Ovary (tissue), 7 donors: ENCODE measurements at regions not wholly inside any gene's neighbourhood (a gene's known extent, or its start where the extent isn't known, plus 50 kb on each side); places are given as distances from the start of the nearest gene placed in this dataset.

Experiments
- DNase-seq, 5 donors: peaks; one replicate each; pipeline ENCODE4 v3.0.0-alpha.2; 2019 to 2020
- H3K27ac ChIP-seq, 2 donors: fragments of 200-600 bp; one replicate each; pipeline versions ENCODE4 v1.5.1 to v1.8.0; 2019 to 2022
- H3K27me3 ChIP-seq: fragments of 200-600 bp; one replicate; pipeline ENCODE4 v1.8.0; 2022
- H3K36me3 ChIP-seq: fragments of 200-600 bp; sonication (generic); one replicate; pipeline ENCODE4 v1.5.1; 2019
- H3K4me1 ChIP-seq: one replicate; pipeline ENCODE4 v1.8.1; 2013; ENCODE audit warnings: mild to moderate bottlenecking, moderate library complexity; ENCODE audit not compliant: insufficient read depth
- H3K4me3 ChIP-seq: fragments of 200-600 bp; sonication (generic); one replicate; pipeline ENCODE4 v1.5.1; 2017
- H3K9me3 ChIP-seq, 2 donors: fragments of 200-600 bp in 1 of 2; sonication (generic) in 1 of 2; one replicate each; pipeline versions ENCODE4 v1.5.1 to v1.8.1; 2013 to 2019; ENCODE audit warnings: mild to moderate bottlenecking in 1 of 2, moderate library complexity in 1 of 2
- CTCF ChIP-seq, 3 donors: fragments of 450-650 bp in 2 of 3; fragments of 200-600 bp in 1 of 3; IDR thresholded peaks; one replicate each; pipeline versions ENCODE4 v1.5.1 to v1.8.0; 2016 to 2022; ENCODE audit warnings: antibody characterized with exemption in 3 of 3, mild to moderate bottlenecking in 1 of 3
- EP300 ChIP-seq: sonication (generic); formaldehyde crosslinking; IDR thresholded peaks from one replicate; pipeline ENCODE4 v1.6.1; 2017; ENCODE audit warnings: antibody characterized with exemption
- POLR2A ChIP-seq: fragments of 450-650 bp; IDR thresholded peaks from one replicate; pipeline ENCODE4 v1.6.1; 2017; ENCODE audit warnings: antibody characterized with exemption, mild to moderate bottlenecking, moderate library complexity
- WGBS, 3 donors: extraction: QIAGEN DNeasy Blood & Tissue Kit in 1 of 3; methylation state at CpG; one replicate each; pipeline versions ENCODE4 v1.1.5 to v1.1.7; 2013 to 2017; 5-methylcytosine and 5-hydroxymethylcytosine counted together
- intact Hi-C, 4 donors: fragments of 100-400 bp; cut with DNase I; formaldehyde crosslinking; loops; one replicate each; pipeline versions ENCODE4 v1.11.0 to v1.15.1; 2022 to 2023
- donor health status: DM: no; HTN: no; CAD: no; lungs with moderate emphysema.
- donor health status: DM: no; HTN: no; CAD: no.
- donor health status: Bipolar disorder and iron deficiency.
- donor health status: DM: no; HTN: no; CAD: no.
- donor health status: DM: yes; HTN: yes; CAD: no.

GRCh38 chr12:60489071-60489470, 893.2 kb downstream of the SLC16A7 start:
- no peak for TF ChIP-seq CTCF (IDR thresholded peaks at IDR 0.05)
- no peak for TF ChIP-seq POLR2A
- TF ChIP-seq EP300 = no peak

GRCh38 chr12:60494244-60494643, 898.4 kb downstream of the SLC16A7 start:
- DNase-seq = no peak
- no peak for TF ChIP-seq CTCF (IDR thresholded peaks at IDR 0.05)
- TF ChIP-seq POLR2A = no peak
- TF ChIP-seq EP300 = no peak
- no peaks in the 10 kb centered on the region for H3K36me3 ChIP-seq
- no peaks in the 10 kb centered on the region for H3K4me1 ChIP-seq
- no peak overlapping the region for H3K4me3 ChIP-seq
- no peaks in the 10 kb centered on the region for H3K27me3 ChIP-seq
- no peaks in the 10 kb centered on the region for H3K9me3 ChIP-seq
- H3K27ac ChIP-seq = no peak overlapping the region
- WGBS, 3 donors = 7 to 17% (median 17%) methylated on average over 2 of the region's 2 CpGs
- intact Hi-C loops = no loop called here

More at GRCh38 chr12:60489071-60489470, 893.2 kb downstream of the SLC16A7 start:
- Histone ChIP-seq H3K27ac (no peak overlapping the region), H3K4me1 (no peaks in the 10 kb centered on the region), H3K27me3 (no peaks in the 10 kb centered on the region), H3K9me3 (no peaks in the 10 kb centered on the region), H3K4me3 (no peak overlapping the region), H3K36me3 (no peaks in the 10 kb centered on the region)
- intact Hi-C loops = no loop called here
- DNase-seq = no peak

- Histone ChIP-seq H3K4me3 (no peak overlapping the region), H3K36me3 (no peaks in the 10 kb centered on the region), H3K27me3 (no peaks in the 10 kb centered on the region), H3K4me1 (no peaks in the 10 kb centered on the region), H3K27ac (no peak overlapping the region), H3K9me3 (no peaks in the 10 kb centered on the region)
- DNase-seq = no peak
- TF ChIP-seq POLR2A = no peak
- no peak for TF ChIP-seq EP300
- no peak for TF ChIP-seq CTCF (IDR thresholded peaks at IDR 0.05)
- intact Hi-C loops = no loop called here
- 10 to 13% (median 12%) methylated on average over 1 of the region's 1 CpG for WGBS, 3 donors
These were observed 902.8 kb downstream of the SLC16A7 start for GRCh38 chr12:60498656-60499055.

- Histone ChIP-seq H3K27ac (no peak overlapping the region), H3K36me3 (no peaks in the 10 kb centered on the region), H3K4me3 (no peak overlapping the region), H3K4me1 (no peaks in the 10 kb centered on the region), H3K27me3 (no peaks in the 10 kb centered on the region), H3K9me3 (no peaks in the 10 kb centered on the region)
- WGBS, 3 donors = 81 to 83% (median 81%) methylated on average over 2 of the region's 2 CpGs
- intact Hi-C loops = no loop called here
- no peak for DNase-seq
- TF ChIP-seq CTCF (IDR thresholded peaks at IDR 0.05) = no peak
- TF ChIP-seq EP300 = no peak
- no peak for TF ChIP-seq POLR2A
These were observed 905.4 kb downstream of the SLC16A7 start for GRCh38 chr12:60501124-60501729.
